ENCODE measurements at regions not wholly inside any gene's neighbourhood (a gene's known extent, or its start where the extent isn't known, plus 50 kb on each side); places are given as distances from the start of the nearest gene placed in this dataset.

- in situ Hi-C loops (cut with HindIII; ENCODE audit: low pct_ligation_motif_present, low sequenced_read_pairs): no loop called here
- Histone ChIP-seq H3K27me3 (replicated peaks) (no peaks in the 10 kb centered on the region), H3K4me3 (ENCODE audit: low read depth, low read length) (no peak overlapping the region), H3K27ac (no peak overlapping the region), H3K36me3 (replicated peaks) (no peaks in the 10 kb centered on the region)
- no peak for DNase-seq
- TF ChIP-seq CTCF (IDR thresholded peaks at IDR 0.05; ENCODE audit: low read depth, low read length, missing control alignments): no peak
Measured at GRCh38 chr1:87765057-87765680, 436.5 kb downstream of the LMO4 start.

GRCh38 chr1:87765681-87766070, 437.0 kb downstream of the LMO4 start:
- in situ Hi-C loops (cut with HindIII; ENCODE audit: low pct_ligation_motif_present, low sequenced_read_pairs): no loop called here
- no peak for TF ChIP-seq CTCF (IDR thresholded peaks at IDR 0.05; ENCODE audit: low read depth, low read length, missing control alignments)
- Histone ChIP-seq H3K27me3 (replicated peaks) (no peaks in the 10 kb centered on the region), H3K36me3 (replicated peaks) (no peaks in the 10 kb centered on the region), H3K27ac (no peak overlapping the region), H3K4me3 (ENCODE audit: low read depth, low read length) (no peak overlapping the region)
- DNase-seq: no peak

GRCh38 chr1:87766737-87767136, 438.1 kb downstream of the LMO4 start:
- no peak for DNase-seq
- Histone ChIP-seq H3K36me3 (replicated peaks) (no peaks in the 10 kb centered on the region), H3K27ac (no peak overlapping the region), H3K4me3 (ENCODE audit: low read depth, low read length) (no peak overlapping the region), H3K27me3 (replicated peaks) (no peaks in the 10 kb centered on the region)
- TF ChIP-seq CTCF (IDR thresholded peaks at IDR 0.05; ENCODE audit: low read depth, low read length, missing control alignments): no peak
- in situ Hi-C loops (cut with HindIII; ENCODE audit: low pct_ligation_motif_present, low sequenced_read_pairs): no loop called here

- Histone ChIP-seq H3K4me3 (ENCODE audit: low read depth, low read length) (no peak overlapping the region), H3K27me3 (replicated peaks) (no peaks in the 10 kb centered on the region), H3K36me3 (replicated peaks) (no peaks in the 10 kb centered on the region), H3K27ac (no peak overlapping the region)
- TF ChIP-seq CTCF (IDR thresholded peaks at IDR 0.05; ENCODE audit: low read depth, low read length, missing control alignments): no peak
- in situ Hi-C loops (cut with HindIII; ENCODE audit: low pct_ligation_motif_present, low sequenced_read_pairs): no loop called here
- DNase-seq: no peak
Measured at GRCh38 chr1:87778896-87779295, 450.2 kb downstream of the LMO4 start.

- TF ChIP-seq CTCF (IDR thresholded peaks at IDR 0.05; ENCODE audit: low read depth, low read length, missing control alignments): no peak
- in situ Hi-C loops (cut with HindIII; ENCODE audit: low pct_ligation_motif_present, low sequenced_read_pairs): no loop called here
- Histone ChIP-seq H3K27ac (no peak overlapping the region), H3K27me3 (replicated peaks) (no peaks in the 10 kb centered on the region), H3K36me3 (replicated peaks) (no peaks in the 10 kb centered on the region), H3K4me3 (ENCODE audit: low read depth, low read length) (no peak overlapping the region)
- no peak for DNase-seq
Measured at GRCh38 chr1:87781554-87781953, 452.9 kb downstream of the LMO4 start.

GRCh38 chr1:87783315-87783714, 454.6 kb downstream of the LMO4 start:
- Histone ChIP-seq H3K36me3 (replicated peaks) (no peaks in the 10 kb centered on the region), H3K27ac (no peak overlapping the region), H3K27me3 (replicated peaks) (no peaks in the 10 kb centered on the region), H3K4me3 (ENCODE audit: low read depth, low read length) (no peak overlapping the region)
- no peak for DNase-seq
- no peak for TF ChIP-seq CTCF (IDR thresholded peaks at IDR 0.05; ENCODE audit: low read depth, low read length, missing control alignments)
- in situ Hi-C loops (cut with HindIII; ENCODE audit: low pct_ligation_motif_present, low sequenced_read_pairs): no loop called here

Measured in brain microvascular endothelial cell (primary cell).